ENCODE measurements at regions not wholly inside any gene's neighbourhood (a gene's known extent, or its start where the extent isn't known, plus 50 kb on each side); places are given as distances from the start of the nearest gene placed in this dataset.
"Not testable (repeated sequence)": the region's sequence is repeated elsewhere in the genome, so short reads cannot be mapped to it uniquely, and the experiment has no call there.

GRCh38 chr3:159305017-159305416 lies 503.2 kb downstream of the MFSD1 start:
- DNase-seq (ENCODE audit: low read depth), result no peak
- TF ChIP-seq CTCF (IDR thresholded peaks at IDR 0.05; ENCODE audit: low read depth, low read length, missing control alignments), result no peak

GRCh38 chr3:159316706-159317105 lies 514.9 kb downstream of the MFSD1 start:
- not testable (repeated sequence) for DNase-seq (ENCODE audit: low read depth); H3K4me3 ChIP-seq (ENCODE audit: low read depth, low read length)

More at GRCh38 chr3:159305017-159305416, 503.2 kb downstream of the MFSD1 start:
- no peak overlapping the region for H3K4me3 ChIP-seq (ENCODE audit: low read depth, low read length)

- no peak for TF ChIP-seq CTCF (IDR thresholded peaks at IDR 0.05; ENCODE audit: low read depth, low read length, missing control alignments)
- DNase-seq (ENCODE audit: low read depth), result no peak
- no peak overlapping the region for H3K4me3 ChIP-seq (ENCODE audit: low read depth, low read length)
These were observed 517.3 kb downstream of the MFSD1 start for GRCh38 chr3:159319156-159319555.

GRCh38 chr3:159322322-159322939 lies 520.6 kb downstream of the MFSD1 start:
- H3K4me3 ChIP-seq (ENCODE audit: low read depth, low read length), result no peak overlapping the region
- peak; percentile 90 for TF ChIP-seq CTCF (IDR thresholded peaks at IDR 0.05; ENCODE audit: low read depth, low read length, missing control alignments)
- DNase-seq (ENCODE audit: low read depth), result no peak

- no peak overlapping the region for H3K4me3 ChIP-seq (ENCODE audit: low read depth, low read length)
- no peak for DNase-seq (ENCODE audit: low read depth)
- TF ChIP-seq CTCF (IDR thresholded peaks at IDR 0.05; ENCODE audit: low read depth, low read length, missing control alignments), result no peak
These were observed 522.0 kb downstream of the MFSD1 start for GRCh38 chr3:159323848-159324247.

- no peak overlapping the region for H3K4me3 ChIP-seq (ENCODE audit: low read depth, low read length)
- DNase-seq (ENCODE audit: low read depth), result no peak
- TF ChIP-seq CTCF (IDR thresholded peaks at IDR 0.05; ENCODE audit: low read depth, low read length, missing control alignments), result no peak
These were observed 525.1 kb downstream of the MFSD1 start for GRCh38 chr3:159326998-159327397.

- TF ChIP-seq CTCF (IDR thresholded peaks at IDR 0.05; ENCODE audit: low read depth, low read length, missing control alignments), result no peak
- no peak overlapping the region for H3K4me3 ChIP-seq (ENCODE audit: low read depth, low read length)
- no peak for DNase-seq (ENCODE audit: low read depth)
These were observed 530.8 kb downstream of the MFSD1 start for GRCh38 chr3:159332535-159333099.

Data from GM12864 (cell line).